IMR-90 (cell line): ENCODE measurements at regions not wholly inside any gene's neighbourhood (a gene's known extent, or its start where the extent isn't known, plus 50 kb on each side); places are given as distances from the start of the nearest gene placed in this dataset.

Experiments used
- ATAC-seq: fragments of 200-7000 bp; cut with Tn5 transposase; 2 replicates; pipeline ENCODE4 v1.9.1; 2020; ENCODE audit warnings: low read depth, mild to moderate bottlenecking, moderate library complexity
- BruUV-seq: library from RNA; stranded (reverse); fragments of 400-500 nt; replicated peaks from 2 replicates; lab custom pipeline; 2021; lab: Mats Ljungman, UMichigan
- CTCF ChIA-PET: fragments of 300-600 bp; formaldehyde crosslinking; extraction: SDS; loops from one replicate; lab custom pipeline; 2021; ENCODE audit warnings: antibody characterized with exemption; lab: Yijun Ruan, JAX
- POLR2A ChIA-PET: fragments of 300-600 bp; sonication (Branson Sonifier 250); formaldehyde crosslinking; loops from one replicate; lab custom pipeline; 2022; ENCODE audit warnings: antibody characterized with exemption; ENCODE audit not compliant: unreplicated experiment; lab: Charles Lee
- DNase-seq: peaks from one replicate; pipeline ENCODE4 v3.0.0; 2013
- H2AFZ ChIP-seq: replicated peaks from 2 replicates; pipeline ENCODE3; 2013; ENCODE audit warnings: low read length, mild to moderate bottlenecking; ENCODE audit not compliant: poor library complexity
- H2AK5ac ChIP-seq: 2 replicates; pipeline ENCODE4 v1.6.1; 2013; ENCODE audit warnings: low read depth, low read length, inconsistent platforms
- H2AK9ac ChIP-seq: replicated peaks from 2 replicates; pipeline ENCODE3; 2013; ENCODE audit warnings: mild to moderate bottlenecking, low read depth, low read length, moderate library complexity; ENCODE audit not compliant: poor library complexity
- H2BK120ac ChIP-seq: 2 replicates; pipeline ENCODE4 v1.6.1; 2013; ENCODE audit warnings: low read depth, low read length, inconsistent platforms
- H2BK15ac ChIP-seq: 3 replicates; pipeline ENCODE4 v1.6.1; 2013; ENCODE audit warnings: low read depth, low read length, inconsistent platforms
- H2BK20ac ChIP-seq: 2 replicates; pipeline ENCODE4 v1.6.1; 2013; ENCODE audit warnings: low read depth, mild to moderate bottlenecking, inconsistent platforms, low read length, moderate library complexity
- H2BK5ac ChIP-seq: 2 replicates; pipeline ENCODE4 v1.6.1; 2013; ENCODE audit warnings: mild to moderate bottlenecking, low read depth, low read length, inconsistent platforms; ENCODE audit not compliant: poor library complexity, severe bottlenecking
- H3K14ac ChIP-seq: replicated peaks from 2 replicates; pipeline ENCODE4 v1.6.1; 2013; ENCODE audit warnings: low read depth, low read length, inconsistent platforms
- H3K18ac ChIP-seq: 2 replicates; pipeline ENCODE4 v1.6.1; 2013; ENCODE audit warnings: low read depth, low read length, control low read depth
- H3K23ac ChIP-seq: 2 replicates; pipeline ENCODE4 v1.6.1; 2013; ENCODE audit warnings: low read depth, low read length, inconsistent platforms
- H3K27ac ChIP-seq: 2 replicates; pipeline ENCODE4 v1.5.1; 2013; ENCODE audit warnings: mild to moderate bottlenecking, control low read depth, low read length; ENCODE audit not compliant: insufficient read depth
- H3K27me3 ChIP-seq: 2 replicates; pipeline ENCODE4 v1.6.1; 2013; ENCODE audit warnings: low read length; ENCODE audit not compliant: control insufficient read depth, insufficient read depth
- H3K36me3 ChIP-seq: 2 replicates; pipeline ENCODE4 v1.6.1; 2013; ENCODE audit warnings: low read length, mixed read lengths; ENCODE audit not compliant: control insufficient read depth, insufficient read depth
- H3K4ac ChIP-seq: 2 replicates; pipeline ENCODE4 v1.6.1; 2013; ENCODE audit warnings: low read depth, low read length, inconsistent platforms
- H3K4me1 ChIP-seq: 2 replicates; pipeline ENCODE4 v1.6.1; 2013; ENCODE audit warnings: low read length, mixed read lengths; ENCODE audit not compliant: control insufficient read depth, insufficient read depth
- H3K4me2 ChIP-seq: 2 replicates; pipeline ENCODE4 v1.6.1; 2013; ENCODE audit warnings: low read depth, mild to moderate bottlenecking, control low read depth, low read length, moderate library complexity
- H3K4me3 ChIP-seq: 2 replicates; pipeline ENCODE4 v1.5.1; 2013; ENCODE audit warnings: low read depth, mild to moderate bottlenecking, control low read depth, low read length, moderate library complexity; ENCODE audit not compliant: insufficient read depth
- H3K56ac ChIP-seq: 2 replicates; pipeline ENCODE4 v1.6.1; 2013; ENCODE audit warnings: low read length, inconsistent platforms; ENCODE audit not compliant: insufficient read depth; ENCODE audit errors: extremely low read depth
- H3K79me1 ChIP-seq, 2 experiments: 2 replicates each; pipeline ENCODE4 v1.6.1; 2013; ENCODE audit warnings: low read length in 2 of 2, inconsistent platforms in 1 of 2, low read depth in 1 of 2
- H3K9ac ChIP-seq: 2 replicates; pipeline ENCODE4 v1.6.1; 2013; ENCODE audit warnings: low read depth, low read length, control low read depth
- H3K9me1 ChIP-seq: 2 replicates; pipeline ENCODE4 v1.6.1; 2013; ENCODE audit warnings: low read length, inconsistent platforms; ENCODE audit not compliant: insufficient read depth
- H3K9me3 ChIP-seq: 2 replicates; pipeline ENCODE4 v1.6.1; 2013; ENCODE audit warnings: low read length; ENCODE audit not compliant: control insufficient read depth, insufficient read depth
- H4K20me1 ChIP-seq: 2 replicates; pipeline ENCODE4 v1.6.1; 2013; ENCODE audit warnings: low read length, inconsistent platforms; ENCODE audit not compliant: insufficient read depth
- H4K5ac ChIP-seq: 2 replicates; pipeline ENCODE4 v1.6.1; 2013; ENCODE audit warnings: mild to moderate bottlenecking, low read depth, low read length, control low read depth
- H4K8ac ChIP-seq, 2 experiments: 2 replicates each; pipeline ENCODE4 v1.6.1; 2013; ENCODE audit warnings: low read depth in 2 of 2, low read length in 2 of 2, control low read depth in 1 of 2, inconsistent platforms in 1 of 2
- H4K91ac ChIP-seq: 2 replicates; pipeline ENCODE4 v1.6.1; 2013; ENCODE audit warnings: low read depth, low read length, inconsistent platforms; ENCODE audit not compliant: insufficient read depth
- BHLHE40 ChIP-seq: fragments of 150-350 bp; IDR thresholded peaks from 2 replicates; pipeline ENCODE4 v1.6.1; 2016; ENCODE audit warnings: mild to moderate bottlenecking, low read depth, low read length
- CEBPB ChIP-seq: IDR thresholded peaks from 2 replicates; pipeline ENCODE4 v1.6.1; 2012; ENCODE audit warnings: low read depth, low read length, improper control_type of control experiment
- CHD1 ChIP-seq: IDR thresholded peaks from 2 replicates; pipeline ENCODE4 v1.6.1; 2012; ENCODE audit warnings: low read depth, low read length, improper control_type of control experiment
- FOS ChIP-seq: fragments of 150-350 bp; IDR thresholded peaks from 2 replicates; pipeline ENCODE4 v1.6.1; 2016; ENCODE audit warnings: low read depth, low read length
- MAFK ChIP-seq: IDR thresholded peaks from 2 replicates; pipeline ENCODE4 v1.6.1; 2012; ENCODE audit warnings: low read depth, low read length, improper control_type of control experiment
- MAZ ChIP-seq: IDR thresholded peaks from 2 replicates; pipeline ENCODE4 v1.6.1; 2012; ENCODE audit warnings: low read depth, mild to moderate bottlenecking, low read length, improper control_type of control experiment, moderate library complexity, borderline replicate concordance
- MXI1 ChIP-seq: IDR thresholded peaks from 2 replicates; pipeline ENCODE4 v1.6.1; 2012; ENCODE audit warnings: low read depth, mild to moderate bottlenecking, low read length, moderate library complexity, borderline replicate concordance
- NFE2L2 ChIP-seq: fragments of 150-350 bp; IDR thresholded peaks from 2 replicates; pipeline ENCODE4 v1.6.1; 2016; ENCODE audit warnings: low read depth, mild to moderate bottlenecking, low read length
- POLR2A ChIP-seq: IDR thresholded peaks from 2 replicates; pipeline ENCODE4 v1.6.1; 2012; ENCODE audit warnings: mild to moderate bottlenecking, low read depth, low read length
- RAD21 ChIP-seq: IDR thresholded peaks from 2 replicates; pipeline ENCODE4 v1.6.1; 2012; ENCODE audit warnings: low read length, improper control_type of control experiment
- RCOR1 ChIP-seq: IDR thresholded peaks from 2 replicates; pipeline ENCODE4 v1.6.1; 2012; ENCODE audit warnings: mild to moderate bottlenecking, low read length, improper control_type of control experiment; ENCODE audit not compliant: insufficient replicate concordance
- RFX5 ChIP-seq: IDR thresholded peaks from 2 replicates; pipeline ENCODE4 v1.8.0; 2012; ENCODE audit warnings: low read depth, mild to moderate bottlenecking, low read length, moderate library complexity
- SMC3 ChIP-seq: fragments of 150-350 bp; IDR thresholded peaks from 2 replicates; pipeline ENCODE4 v1.6.1; 2016; ENCODE audit warnings: low read depth, mild to moderate bottlenecking, antibody characterized with exemption, low read length, moderate library complexity
- WGBS, 2 experiments: methylation state at CpG; one replicate each; pipeline versions ENCODE4 v1.1.5 to v1.1.7; 2013; ENCODE audit warnings: missing lambda C conversion rate in 2 of 2; ENCODE audit not compliant: insufficient read length in 1 of 2; ENCODE audit errors: extremely low coverage in 2 of 2; 5-methylcytosine and 5-hydroxymethylcytosine counted together
- dilution Hi-C: fragments of 300-500 bp; cut with HindIII; formaldehyde crosslinking; loops from one replicate; pipeline ENCODE4 v1.14.3; 2018; ENCODE audit warnings: low sequenced_read_pairs; ENCODE audit not compliant: unreplicated experiment
- in situ Hi-C: fragments of 300-500 bp; cut with MboI; formaldehyde crosslinking; loops from 3 replicates; pipeline ENCODE4 v1.14.3; 2019; ENCODE audit warnings: low sequenced_read_pairs, inconsistent platforms, mixed read lengths
- intact Hi-C: fragments of 100-400 bp; cut with micrococcal nuclease; formaldehyde crosslinking; loops from 2 replicates; pipeline ENCODE4 v1.10.0; 2022
- TF ChIP-seq, protein P1 (sequence below): fragments of 150-350 bp; IDR thresholded peaks from 2 replicates; pipeline ENCODE4 v1.6.1; 2017; ENCODE audit warnings: mild to moderate bottlenecking, antibody characterized with exemption, low read length, low read depth
- TF ChIP-seq, protein P2 (sequence below): conservative IDR thresholded peaks from 2 replicates; pipeline ENCODE4 v1.5.1; 2012; ENCODE audit warnings: mild to moderate bottlenecking, low read depth, low read length, improper control_type of control experiment
- TF ChIP-seq, protein P3 (sequence below): fragments of 150-350 bp; IDR thresholded peaks from 2 replicates; pipeline ENCODE4 v1.6.1; 2016; ENCODE audit warnings: low read depth, mild to moderate bottlenecking, low read length, moderate library complexity, borderline replicate concordance

DNA sequence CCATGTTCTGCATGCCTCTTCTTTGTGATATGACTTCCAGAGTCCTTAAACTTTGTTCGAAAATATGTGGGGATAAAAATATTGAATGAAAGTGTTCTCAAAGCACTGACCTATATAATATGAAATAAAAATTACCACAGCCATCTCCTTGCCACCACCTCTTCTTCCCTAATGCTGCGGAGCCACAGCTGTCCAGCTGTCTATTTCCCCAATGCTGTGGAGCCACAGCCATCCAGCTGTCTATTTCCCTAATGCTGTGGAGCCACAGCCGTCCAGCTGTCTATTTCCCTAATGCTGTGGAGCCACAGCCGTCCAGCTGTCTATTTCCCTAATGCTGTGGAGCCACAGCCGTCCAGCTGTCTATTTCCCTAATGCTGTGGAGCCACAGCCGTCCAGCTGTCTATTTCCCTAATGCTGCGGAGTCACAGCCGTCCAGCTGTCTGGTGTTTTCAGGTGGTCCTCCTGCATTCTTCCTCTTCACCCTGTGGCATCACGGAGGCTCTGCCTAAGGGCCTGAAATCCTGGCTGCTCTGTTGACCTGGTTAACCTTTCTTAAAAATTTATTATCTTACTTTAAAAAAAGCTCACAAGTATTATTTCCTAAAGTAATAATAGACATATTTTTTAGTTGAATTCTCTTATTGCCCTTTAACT lies 266.1 kb upstream of the MEX3C start:
- TF ChIP-seq MAFK: no peak
- no peak for TF ChIP-seq MAZ
- no peak for TF ChIP-seq NFE2L2
- no peak for TF ChIP-seq POLR2A
- TF ChIP-seq MXI1: no peak
- TF ChIP-seq RCOR1: no peak
- no peak for TF ChIP-seq RFX5
- TF ChIP-seq, protein P1, sequence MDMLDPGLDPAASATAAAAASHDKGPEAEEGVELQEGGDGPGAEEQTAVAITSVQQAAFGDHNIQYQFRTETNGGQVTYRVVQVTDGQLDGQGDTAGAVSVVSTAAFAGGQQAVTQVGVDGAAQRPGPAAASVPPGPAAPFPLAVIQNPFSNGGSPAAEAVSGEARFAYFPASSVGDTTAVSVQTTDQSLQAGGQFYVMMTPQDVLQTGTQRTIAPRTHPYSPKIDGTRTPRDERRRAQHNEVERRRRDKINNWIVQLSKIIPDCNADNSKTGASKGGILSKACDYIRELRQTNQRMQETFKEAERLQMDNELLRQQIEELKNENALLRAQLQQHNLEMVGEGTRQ: no peak
- no peak for TF ChIP-seq SMC3
- TF ChIP-seq, protein P2, sequence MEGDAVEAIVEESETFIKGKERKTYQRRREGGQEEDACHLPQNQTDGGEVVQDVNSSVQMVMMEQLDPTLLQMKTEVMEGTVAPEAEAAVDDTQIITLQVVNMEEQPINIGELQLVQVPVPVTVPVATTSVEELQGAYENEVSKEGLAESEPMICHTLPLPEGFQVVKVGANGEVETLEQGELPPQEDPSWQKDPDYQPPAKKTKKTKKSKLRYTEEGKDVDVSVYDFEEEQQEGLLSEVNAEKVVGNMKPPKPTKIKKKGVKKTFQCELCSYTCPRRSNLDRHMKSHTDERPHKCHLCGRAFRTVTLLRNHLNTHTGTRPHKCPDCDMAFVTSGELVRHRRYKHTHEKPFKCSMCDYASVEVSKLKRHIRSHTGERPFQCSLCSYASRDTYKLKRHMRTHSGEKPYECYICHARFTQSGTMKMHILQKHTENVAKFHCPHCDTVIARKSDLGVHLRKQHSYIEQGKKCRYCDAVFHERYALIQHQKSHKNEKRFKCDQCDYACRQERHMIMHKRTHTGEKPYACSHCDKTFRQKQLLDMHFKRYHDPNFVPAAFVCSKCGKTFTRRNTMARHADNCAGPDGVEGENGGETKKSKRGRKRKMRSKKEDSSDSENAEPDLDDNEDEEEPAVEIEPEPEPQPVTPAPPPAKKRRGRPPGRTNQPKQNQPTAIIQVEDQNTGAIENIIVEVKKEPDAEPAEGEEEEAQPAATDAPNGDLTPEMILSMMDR: no peak
- TF ChIP-seq CEBPB: no peak
- TF ChIP-seq, protein P3, sequence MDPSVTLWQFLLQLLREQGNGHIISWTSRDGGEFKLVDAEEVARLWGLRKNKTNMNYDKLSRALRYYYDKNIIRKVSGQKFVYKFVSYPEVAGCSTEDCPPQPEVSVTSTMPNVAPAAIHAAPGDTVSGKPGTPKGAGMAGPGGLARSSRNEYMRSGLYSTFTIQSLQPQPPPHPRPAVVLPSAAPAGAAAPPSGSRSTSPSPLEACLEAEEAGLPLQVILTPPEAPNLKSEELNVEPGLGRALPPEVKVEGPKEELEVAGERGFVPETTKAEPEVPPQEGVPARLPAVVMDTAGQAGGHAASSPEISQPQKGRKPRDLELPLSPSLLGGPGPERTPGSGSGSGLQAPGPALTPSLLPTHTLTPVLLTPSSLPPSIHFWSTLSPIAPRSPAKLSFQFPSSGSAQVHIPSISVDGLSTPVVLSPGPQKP: no peak
- TF ChIP-seq CHD1: no peak
- TF ChIP-seq FOS: no peak
- no peak for TF ChIP-seq RAD21
- TF ChIP-seq BHLHE40: no peak
- Histone ChIP-seq H3K4me1 (no peaks in the 10 kb centered on the region), H4K20me1 (no peaks in the 10 kb centered on the region), H3K9me1 (no peaks in the 10 kb centered on the region), H3K4ac (no peak overlapping the region), H3K9me3 (peaks cover 13% of the 10 kb centered on the region), H2BK120ac (no peak overlapping the region), H2AFZ (no peak overlapping the region), H3K27ac (no peak overlapping the region), H4K8ac (no peak overlapping the region), H2AK9ac (no peak overlapping the region), H4K5ac (no peak overlapping the region), H4K91ac (no peak overlapping the region), H3K23ac (no peak overlapping the region), H3K18ac (no peak overlapping the region), H3K56ac (no peak overlapping the region), H2BK20ac (no peak overlapping the region), H3K79me1 (no peaks in the 10 kb centered on the region), H3K4me2 (no peak overlapping the region), H3K36me3 (no peaks in the 10 kb centered on the region), H2AK5ac (no peak overlapping the region), H3K9ac (no peak overlapping the region), H3K27me3 (no peaks in the 10 kb centered on the region), H2BK5ac (no peak overlapping the region), H2BK15ac (no peak overlapping the region), H3K4me3 (no peak overlapping the region), H3K14ac (no peak overlapping the region)
- ATAC-seq (no peak), DNase-seq (no peak)
- no TSS peak for BruUV-seq
- intact Hi-C loops: no loop called here
- ChIA-PET CTCF (no interaction called here), POLR2A (no interaction called here)
- dilution Hi-C loops: no loop called here
- in situ Hi-C loops: no loop called here
- WGBS, 2 experiments: 41% methylated on average over 3 of the region's 9 CpGs; no CpG with 5 or more reads in 1 of the 2 experiments
